GM12878 (cell line): ENCODE measurements at regions not wholly inside any gene's neighbourhood (a gene's known extent, or its start where the extent isn't known, plus 50 kb on each side); places are given as distances from the start of the nearest gene placed in this dataset.

Experiments
- ATAC-seq: fragments of 200-7000 bp; cut with Tn5 transposase; 3 replicates; pipeline ENCODE4 v1.9.1; 2020; ENCODE audit warnings: mild to moderate bottlenecking, moderate library complexity
- BruUV-seq: library from RNA; stranded (reverse); fragments of 400-500 nt; replicated peaks from 2 replicates; lab custom pipeline; 2021; lab: Mats Ljungman, UMichigan
- CTCF ChIA-PET: fragments of 300-600 bp; sonication (Branson Sonifier 250); formaldehyde crosslinking; extraction: SDS; loops from one replicate; lab custom pipeline; 2021; ENCODE audit warnings: inconsistent platforms; lab: Yijun Ruan, JAX
- POLR2A ChIA-PET: fragments of 350-600 bp; formaldehyde crosslinking; extraction: SDS; loops from one replicate; lab custom pipeline; 2021; ENCODE audit warnings: inconsistent platforms; lab: Charles Lee
- RAD21 ChIA-PET: fragments of 300-600 bp; sonication (Branson Sonifier 250); formaldehyde crosslinking; loops from one replicate; lab custom pipeline; 2023; ENCODE audit warnings: antibody characterized with exemption; ENCODE audit not compliant: unreplicated experiment; lab: Charles Lee
- SMC1A ChIA-PET: fragments of 300-600 bp; sonication (Branson Sonifier 250); formaldehyde crosslinking; loops from one replicate; lab custom pipeline; 2023; ENCODE audit not compliant: unreplicated experiment, uncharacterized antibody; lab: Charles Lee
- DNase-seq: peaks from one replicate; pipeline ENCODE4 v3.0.0-alpha.2; 2011; ENCODE audit warnings: low read depth, low spot score
- FAIRE-seq: peaks from 3 replicates; lab custom pipeline; 2011; peaks lifted over from hg19 to GRCh38; lab: Jason Lieb, UNC
- H2AFZ ChIP-seq: 2 replicates; pipeline ENCODE4 v1.6.0; 2011; ENCODE audit warnings: low read depth, low read length, control low read depth; ENCODE audit not compliant: control insufficient read depth
- H3K27ac ChIP-seq: 2 replicates; pipeline ENCODE4 v1.5.1; 2011; ENCODE audit warnings: control low read depth; ENCODE audit not compliant: control insufficient read depth, insufficient read depth
- H3K27me3 ChIP-seq, 2 experiments: replicated peaks in 1 of 2; 2 replicates each; pipeline versions ENCODE4 v1.6.0 to v1.6.1; 2011; ENCODE audit warnings: low read length in 1 of 2; ENCODE audit not compliant: control insufficient read depth in 2 of 2, insufficient read depth in 2 of 2
- H3K36me3 ChIP-seq, 2 experiments: 2 replicates each; pipeline ENCODE4 v1.5.1; 2011; ENCODE audit warnings: low read length in 1 of 2; ENCODE audit not compliant: control insufficient read depth in 2 of 2, insufficient read depth in 2 of 2
- H3K4me1 ChIP-seq: 2 replicates; pipeline ENCODE4 v1.6.1; 2011; ENCODE audit warnings: mild to moderate bottlenecking, low read length, moderate library complexity, mixed read lengths; ENCODE audit not compliant: control insufficient read depth, insufficient read depth
- H3K4me2 ChIP-seq: 2 replicates; pipeline ENCODE4 v1.6.0; 2011; ENCODE audit warnings: control low read depth; ENCODE audit not compliant: control insufficient read depth, insufficient read depth
- H3K4me3 ChIP-seq: fragments of 200-600 bp; sonication (generic); 2 replicates; pipeline ENCODE4 v1.5.1; 2016
- H3K79me2 ChIP-seq: 2 replicates; pipeline ENCODE4 v1.6.0; 2011; ENCODE audit warnings: low read length; ENCODE audit not compliant: control insufficient read depth, insufficient read depth
- H3K9ac ChIP-seq: 2 replicates; pipeline ENCODE4 v1.8.0; 2011; ENCODE audit warnings: low read length, control low read depth, mixed read lengths; ENCODE audit not compliant: control insufficient read depth, insufficient read depth
- H3K9me3 ChIP-seq: replicated peaks from 3 replicates; pipeline ENCODE4 v1.5.1; 2011; ENCODE audit warnings: mild to moderate bottlenecking, low read length; ENCODE audit not compliant: control insufficient read depth, insufficient read depth
- H4K20me1 ChIP-seq: 2 replicates; pipeline ENCODE4 v1.6.0; 2011; ENCODE audit not compliant: control insufficient read depth, insufficient read depth
- ASH2L ChIP-seq: fragments of 300-600, 200-600 bp; sonication (generic); IDR thresholded peaks from 2 replicates; pipeline ENCODE4 v1.6.1; 2017; ENCODE audit warnings: low read depth, mild to moderate bottlenecking, borderline replicate concordance
- FOXM1 ChIP-seq: IDR thresholded peaks from 2 replicates; pipeline ENCODE4 v1.6.1; 2012; ENCODE audit warnings: low read depth, mild to moderate bottlenecking, inconsistent platforms, low read length, moderate library complexity
- MEF2B ChIP-seq: fragments of 450-650 bp; IDR thresholded peaks from 2 replicates; pipeline ENCODE4 v1.6.1; 2018; ENCODE audit warnings: mild to moderate bottlenecking, moderate library complexity; ENCODE audit not compliant: partially characterized antibody, poor library complexity, severe bottlenecking
- NFIC ChIP-seq: IDR thresholded peaks from 2 replicates; pipeline ENCODE4 v1.6.1; 2012; ENCODE audit warnings: low read depth, mild to moderate bottlenecking, inconsistent platforms, low read length, moderate library complexity
- RAD51 ChIP-seq: fragments of 450-650 bp; IDR thresholded peaks from 2 replicates; pipeline ENCODE4 v1.6.1; 2016; ENCODE audit warnings: moderate library complexity, mild to moderate bottlenecking, inconsistent platforms
- RUNX3 ChIP-seq: IDR thresholded peaks from 2 replicates; pipeline ENCODE4 v1.6.1; 2012; ENCODE audit warnings: low read length, inconsistent platforms
- SUZ12 ChIP-seq: fragments of 200-600 bp; sonication (generic); IDR thresholded peaks from one replicate; pipeline ENCODE4 v1.6.1; 2018; ENCODE audit warnings: antibody characterized with exemption, mild to moderate bottlenecking; ENCODE audit not compliant: unreplicated experiment
- WGBS: methylation state at CpG from one replicate; pipeline ENCODE4 v1.1.6; 2016; ENCODE audit warnings: low lambda C conversion rate; ENCODE audit not compliant: insufficient replicate concordance, insufficient coverage; ENCODE audit errors: missing lambda C conversion rate; 5-methylcytosine and 5-hydroxymethylcytosine counted together
- in situ Hi-C: fragments of 300-500 bp; cut with MboI; formaldehyde crosslinking; loops from 9 replicates; pipeline ENCODE4 v1.14.3; 2018; ENCODE audit warnings: mixed read lengths
- intact Hi-C: fragments of 100-400 bp; cut with micrococcal nuclease; formaldehyde crosslinking; loops from one replicate; pipeline ENCODE4 v1.14.2; 2022; ENCODE audit not compliant: unreplicated experiment

- no peaks in the 10 kb centered on the region for H3K27me3 ChIP-seq
- TF ChIP-seq SUZ12 (no peak), MEF2B (no peak), RAD51 (no peak), NFIC (peak; percentile 27; the same call in 1 of the 2 replicates), RUNX3 (peak; percentile 79), ASH2L (no peak), FOXM1 (no peak)
- ChIA-PET CTCF (interaction anchor here (1.6 to 2.2 kb wide), 2 partner anchors 146 to 185 kb away, joined by 4 to 9 read pairs; no protein-coding TSS in a partner anchor), SMC1A (interaction anchor here (1.0 to 4.9 kb wide), 10 partner anchors 8 to 310 kb away, joined by 3 to 36 read pairs (median 8); partner anchors contain the start of gene GPR174), POLR2A (interaction anchor here (2.1 kb wide), 1 partner anchor 85 kb away, joined by 5 read pairs; no protein-coding TSS in a partner anchor), RAD21 (interaction anchor here (1.1 to 4.5 kb wide), 6 partner anchors 8 to 711 kb away, joined by 3 to 30 read pairs (median 4); no protein-coding TSS in a partner anchor)
- FAIRE-seq (no peak), DNase-seq (no peak), ATAC-seq (no peak)
- H3K79me2 ChIP-seq: no peaks in the 10 kb centered on the region
- H2AFZ ChIP-seq: no peak overlapping the region
- intact Hi-C loops: no loop called here
- no peaks in the 10 kb centered on the region for H3K36me3 ChIP-seq
- H3K9ac ChIP-seq: no peak overlapping the region
- no peaks in the 10 kb centered on the region for H4K20me1 ChIP-seq
- no peak overlapping the region for H3K4me3 ChIP-seq
- H3K4me1 ChIP-seq: peaks cover 7% of the 10 kb centered on the region; the same call in 1 of the 2 replicates
- BruUV-seq: no TSS peak
- H3K4me2 ChIP-seq: no peak overlapping the region
- no peaks in the 10 kb centered on the region; the same call in 2 of the 3 replicates for H3K9me3 ChIP-seq
- in situ Hi-C loops: loop anchor here (25.0 kb wide), 1 partner anchor 704 kb away; no protein-coding TSS in a partner anchor
- H3K27ac ChIP-seq: no peak overlapping the region
- WGBS: 76% methylated on average over 6 of the region's 6 CpGs
These were observed 100.4 kb downstream of the ITM2A start for GRCh38 chrX:79266702-79267101.
